Ascending aorta (tissue), 2 donors: ENCODE measurements at regions not wholly inside any gene's neighbourhood (a gene's known extent, or its start where the extent isn't known, plus 50 kb on each side); places are given as distances from the start of the nearest gene placed in this dataset.
"Not testable (repeated sequence)": the region's sequence is repeated elsewhere in the genome, so short reads cannot be mapped to it uniquely, and the experiment has no call there.

Source experiments
- DNase-seq, 2 donors: peaks; one replicate each; pipeline ENCODE4 v3.0.0-alpha.2; 2019; ENCODE audit warnings: low spot score in 2 of 2
- H3K27ac ChIP-seq, 2 donors: fragments of 200-600 bp; sonication (generic); one replicate each; pipeline ENCODE4 v1.5.1; 2016 to 2017; ENCODE audit warnings: mild to moderate bottlenecking in 1 of 2
- H3K27me3 ChIP-seq: fragments of 200-600 bp; sonication (generic); one replicate; pipeline ENCODE4 v1.5.1; 2017
- H3K36me3 ChIP-seq, 2 donors: fragments of 200-600 bp; sonication (generic); one replicate each; pipeline ENCODE4 v1.5.1; 2016
- H3K4me1 ChIP-seq, 2 donors: fragments of 200-600 bp; sonication (generic); one replicate each; pipeline ENCODE4 v1.5.1; 2016 to 2017; ENCODE audit warnings: mild to moderate bottlenecking in 1 of 2
- H3K4me3 ChIP-seq, 2 donors: fragments of 200-600 bp; sonication (generic); one replicate each; pipeline ENCODE4 v1.5.1; 2016 to 2017; ENCODE audit warnings: mild to moderate bottlenecking in 1 of 2
- H3K9me3 ChIP-seq, 2 donors: fragments of 200-600 bp; sonication (generic); one replicate each; pipeline ENCODE4 v1.5.1; 2016
- CTCF ChIP-seq, 3 experiments: fragments of 200-600 bp in 2 of 3; fragments of 450-650 bp in 1 of 3; sonication (generic) in 2 of 3; IDR thresholded peaks; one replicate each; pipeline ENCODE4 v1.5.1; 2016 to 2019; ENCODE audit warnings: antibody characterized with exemption in 3 of 3, mild to moderate bottlenecking in 1 of 3, moderate library complexity in 1 of 3
- intact Hi-C: fragments of 100-400 bp; cut with DNase I; formaldehyde crosslinking; loops from one replicate; pipeline ENCODE4 v1.15.1; 2023

- Histone ChIP-seq H3K4me1 (no peaks in the 10 kb centered on the region), H3K27me3 (no peaks in the 10 kb centered on the region), H3K36me3 (no peaks in the 10 kb centered on the region), H3K27ac (no peak overlapping the region), H3K9me3 (no peaks in the 10 kb centered on the region), H3K4me3 (no peak overlapping the region)
- intact Hi-C loops = no loop called here
- DNase-seq = no peak
- no peak for TF ChIP-seq CTCF (IDR thresholded peaks at IDR 0.05)
Measured at GRCh38 chrX:50967736-50968135, 57.2 kb downstream of the BMP15 start.

GRCh38 chrX:50968871-50969635, 58.5 kb downstream of the BMP15 start:
- H3K36me3 ChIP-seq, H3K27me3 ChIP-seq, intact Hi-C loops, DNase-seq, H3K4me1 ChIP-seq, H3K27ac ChIP-seq, H3K9me3 ChIP-seq, H3K4me3 ChIP-seq: not testable (repeated sequence)

GRCh38 chrX:50971395-50971794, 60.9 kb downstream of the BMP15 start:
- intact Hi-C loops = no loop called here
- no peak overlapping the region for H3K27ac ChIP-seq

GRCh38 chrX:50973199-50973598, 62.7 kb downstream of the BMP15 start:
- intact Hi-C loops = no loop called here
- no peak for TF ChIP-seq CTCF (IDR thresholded peaks at IDR 0.05)
- Histone ChIP-seq H3K27me3 (no peaks in the 10 kb centered on the region), H3K4me3 (no peak overlapping the region), H3K9me3 (no peaks in the 10 kb centered on the region), H3K27ac (no peak overlapping the region), H3K4me1 (no peaks in the 10 kb centered on the region), H3K36me3 (no peaks in the 10 kb centered on the region)
- DNase-seq = no peak

More at GRCh38 chrX:50971395-50971794, 60.9 kb downstream of the BMP15 start:
- DNase-seq = no peak
- H3K27me3 ChIP-seq = no peaks in the 10 kb centered on the region
- no peak for TF ChIP-seq CTCF (IDR thresholded peaks at IDR 0.05)
- no peaks in the 10 kb centered on the region for H3K36me3 ChIP-seq
- no peak overlapping the region for H3K4me3 ChIP-seq
- no peaks in the 10 kb centered on the region for H3K9me3 ChIP-seq
- H3K4me1 ChIP-seq = no peaks in the 10 kb centered on the region

GRCh38 chrX:50978920-50979682, 68.6 kb downstream of the BMP15 start:
- intact Hi-C loops = no loop called here
- H3K36me3 ChIP-seq = no peaks in the 10 kb centered on the region
- no peaks in the 10 kb centered on the region for H3K4me1 ChIP-seq
- no peak overlapping the region for H3K27ac ChIP-seq
- no peak for TF ChIP-seq CTCF (IDR thresholded peaks at IDR 0.05)
- DNase-seq = no peak
- H3K4me3 ChIP-seq = no peak overlapping the region
- no peaks in the 10 kb centered on the region for H3K9me3 ChIP-seq
- H3K27me3 ChIP-seq = no peaks in the 10 kb centered on the region

GRCh38 chrX:50980251-50980650, 69.7 kb downstream of the BMP15 start:
- Histone ChIP-seq H3K27ac (no peak overlapping the region), H3K4me1 (no peaks in the 10 kb centered on the region), H3K36me3 (no peaks in the 10 kb centered on the region), H3K4me3 (no peak overlapping the region), H3K27me3 (no peaks in the 10 kb centered on the region), H3K9me3 (no peaks in the 10 kb centered on the region)
- no peak for DNase-seq
- intact Hi-C loops = no loop called here
- TF ChIP-seq CTCF (IDR thresholded peaks at IDR 0.05) = no peak
